Posterior vena cava (tissue), 2 donors: ENCODE measurements at regions not wholly inside any gene's neighbourhood (a gene's known extent, or its start where the extent isn't known, plus 50 kb on each side); places are given as distances from the start of the nearest gene placed in this dataset.

Source experiments
- DNase-seq: peaks from one replicate; pipeline ENCODE4 v3.0.0-alpha.2; 2020; ENCODE audit warnings: low spot score
- intact Hi-C, 2 donors: fragments of 100-400 bp; cut with DNase I; formaldehyde crosslinking; loops; one replicate each; pipeline versions ENCODE4 v1.14.1 to v1.14.2; 2022 to 2023
- donor health status: DM: yes; HTN: yes; CAD: no.
- donor health status: DM: yes; HTN: yes; CAD: no.

- intact Hi-C loops: no loop called here
- DNase-seq: peak; percentile 69
Observed at GRCh38 chr14:101202627-101203404, 299.3 kb upstream of the RTL1 start.

DNA sequence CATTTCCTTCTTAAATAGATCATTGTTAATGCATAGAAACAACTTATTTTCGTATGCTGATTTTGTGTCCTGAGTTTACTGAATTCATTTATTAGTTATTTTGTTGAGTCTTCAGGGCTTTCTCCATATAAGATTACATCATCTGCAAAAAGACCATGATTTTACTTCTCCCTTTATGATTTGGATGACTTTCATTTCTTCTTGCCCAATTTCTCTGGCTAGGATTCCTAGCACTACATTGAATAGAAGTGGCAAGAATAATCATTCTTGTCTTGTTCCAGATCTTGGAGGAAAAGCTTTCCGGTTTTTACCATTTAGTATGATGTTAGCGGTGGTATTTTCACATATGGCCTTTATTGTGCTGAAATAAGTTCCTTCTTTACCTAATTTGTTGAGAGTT is 303.0 kb upstream of the RTL1 start:
- DNase-seq: no peak
- intact Hi-C loops: no loop called here

- intact Hi-C loops: no loop called here
- no peak for DNase-seq
Observed at GRCh38 chr14:101207041-101207440, 303.5 kb upstream of the RTL1 start.

- no peak for DNase-seq
- intact Hi-C loops: no loop called here
Observed at GRCh38 chr14:101207897-101208296, 304.4 kb upstream of the RTL1 start.

- DNase-seq: no peak
- intact Hi-C loops: no loop called here
Observed at GRCh38 chr14:101209594-101209993, 306.1 kb upstream of the RTL1 start.

GRCh38 chr14:101215266-101215665 is 311.7 kb upstream of the RTL1 start:
- peak; percentile 24 for DNase-seq
- intact Hi-C loops: no loop called here

- peak; percentile 41 for DNase-seq
Observed at GRCh38 chr14:101215927-101216326, 312.4 kb upstream of the RTL1 start.

GRCh38 chr14:101216366-101217079 is 313.0 kb upstream of the RTL1 start:
- intact Hi-C loops: no loop called here
- peak; percentile 7 for DNase-seq

More at GRCh38 chr14:101215927-101216326, 312.4 kb upstream of the RTL1 start:
- intact Hi-C loops: no loop called here

DNA sequence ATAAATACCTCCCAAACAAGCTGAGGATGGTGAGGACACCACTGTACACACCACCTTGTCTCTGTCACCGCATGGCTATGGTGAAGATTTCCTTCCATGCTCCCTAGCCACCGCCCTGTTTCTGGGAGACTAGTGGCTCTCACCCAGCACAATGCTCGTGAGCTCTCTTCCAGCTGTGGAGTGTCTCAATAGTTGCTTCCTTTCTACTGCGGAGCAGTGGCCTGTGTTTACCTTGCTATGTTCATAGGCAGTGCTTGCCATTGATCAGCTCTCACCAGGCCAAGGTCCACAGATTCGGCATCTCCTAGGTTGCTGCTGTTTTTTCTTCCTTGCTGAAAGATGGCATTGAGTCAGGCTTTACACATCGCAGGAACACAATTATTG is 313.6 kb upstream of the RTL1 start:
- peak; percentile 36 for DNase-seq

DNA sequence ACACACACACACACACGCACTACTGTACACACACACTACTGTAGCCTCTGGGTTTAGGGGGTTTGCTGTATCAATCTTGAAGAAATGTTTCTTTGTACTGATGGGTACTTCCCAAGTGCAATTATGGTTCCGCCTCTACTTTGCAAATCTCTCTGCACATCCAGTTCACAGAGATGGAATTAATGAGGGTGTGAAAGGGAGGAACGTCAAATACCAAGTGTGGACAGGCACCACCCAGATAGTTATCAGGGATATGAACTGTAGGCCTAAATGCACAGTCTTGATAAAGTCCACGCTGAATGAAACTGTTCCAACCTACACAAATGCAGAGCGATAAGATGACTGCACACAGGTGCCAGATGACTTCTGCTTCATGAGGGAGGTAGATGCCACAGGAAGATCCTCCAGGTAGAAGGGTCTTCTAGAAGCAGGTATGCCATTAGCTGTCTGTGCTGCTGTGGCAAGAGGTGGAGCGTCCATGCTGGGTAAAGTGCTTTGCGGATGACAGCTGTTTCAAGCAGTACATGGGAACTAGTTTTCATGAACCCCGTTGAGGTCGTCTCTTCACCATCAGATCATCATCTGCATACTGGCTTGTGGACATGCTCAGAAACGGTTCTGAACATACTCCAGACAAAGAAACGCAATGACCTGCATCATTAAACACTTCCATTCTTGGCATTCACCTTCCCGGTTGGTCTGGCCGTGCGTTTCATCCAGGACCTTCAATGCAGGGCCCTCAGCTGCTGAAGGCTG is 314.3 kb upstream of the RTL1 start:
- intact Hi-C loops: no loop called here
- DNase-seq: peak; percentile 38

More for the DNA sequence above, 313.6 kb upstream of the RTL1 start:
- intact Hi-C loops: no loop called here

DNA sequence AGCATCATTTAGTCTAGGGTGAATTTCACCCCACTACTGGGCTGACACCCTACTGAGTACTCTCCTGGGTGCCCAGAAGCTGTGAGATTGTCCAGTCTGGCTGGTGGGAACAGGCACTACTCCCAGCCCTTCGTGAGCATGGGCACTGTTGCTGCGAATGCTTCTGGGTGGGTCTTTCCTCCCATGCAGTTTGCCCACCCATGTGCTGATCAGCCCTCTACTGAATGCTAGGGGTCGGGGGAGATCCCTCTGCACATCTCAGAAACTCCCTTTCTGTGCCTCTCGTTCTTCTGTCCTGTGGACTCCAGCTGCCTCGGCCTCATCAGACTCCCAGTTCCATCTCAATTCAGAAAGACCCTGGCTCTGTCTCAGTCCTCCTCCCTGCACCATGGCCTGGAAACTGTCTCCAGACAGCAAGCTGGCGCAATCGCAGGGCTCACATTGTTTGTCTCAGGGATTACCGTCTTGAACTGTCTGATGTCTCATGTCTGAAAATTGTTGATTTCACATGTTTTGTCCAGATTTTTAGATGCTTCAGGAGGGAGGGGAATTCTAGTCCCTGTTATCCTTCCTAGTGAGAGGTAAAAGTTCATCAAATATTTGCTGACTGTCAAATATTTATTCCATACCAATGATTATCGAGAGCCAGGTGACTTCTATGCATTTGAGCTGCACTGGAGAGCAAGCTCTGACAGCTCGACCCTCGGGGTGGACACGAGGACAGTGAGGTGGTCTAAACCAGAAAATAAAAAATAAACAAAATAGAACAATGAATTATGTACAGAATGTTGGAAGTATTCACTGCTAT is 316.6 kb upstream of the RTL1 start:
- intact Hi-C loops: no loop called here

DNA sequence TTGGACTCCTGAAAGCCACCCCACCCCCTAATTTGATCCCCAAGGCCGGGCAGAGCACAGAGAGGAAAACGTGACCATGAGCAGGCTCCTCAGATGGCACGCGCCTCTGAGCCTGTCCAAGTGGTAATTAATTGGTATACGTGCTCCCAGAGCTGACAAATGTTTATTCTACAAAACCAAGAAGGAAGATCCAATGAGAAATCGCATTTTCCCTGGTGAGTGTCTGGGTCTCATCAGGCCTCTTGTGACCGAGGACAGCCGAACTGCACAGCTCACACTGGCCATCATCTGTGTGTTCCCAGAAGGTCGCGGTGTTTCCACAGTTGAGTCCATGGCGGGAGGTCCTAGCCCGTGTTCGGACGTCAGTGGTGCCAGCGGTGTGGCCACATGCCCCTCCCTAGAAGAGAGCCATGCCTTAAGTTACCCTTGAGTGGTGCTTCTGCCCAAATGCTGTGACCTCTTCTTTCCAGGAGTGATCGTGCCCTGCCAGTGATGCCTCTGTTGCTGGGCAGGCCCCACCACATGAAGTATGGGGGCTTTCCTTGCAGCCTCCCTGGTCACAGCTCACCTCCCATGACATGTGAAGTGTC is 317.5 kb upstream of the RTL1 start:
- intact Hi-C loops: no loop called here
- peak; percentile 37 for DNase-seq

More for the DNA sequence above, 316.6 kb upstream of the RTL1 start:
- DNase-seq: peak; percentile 18

DNA sequence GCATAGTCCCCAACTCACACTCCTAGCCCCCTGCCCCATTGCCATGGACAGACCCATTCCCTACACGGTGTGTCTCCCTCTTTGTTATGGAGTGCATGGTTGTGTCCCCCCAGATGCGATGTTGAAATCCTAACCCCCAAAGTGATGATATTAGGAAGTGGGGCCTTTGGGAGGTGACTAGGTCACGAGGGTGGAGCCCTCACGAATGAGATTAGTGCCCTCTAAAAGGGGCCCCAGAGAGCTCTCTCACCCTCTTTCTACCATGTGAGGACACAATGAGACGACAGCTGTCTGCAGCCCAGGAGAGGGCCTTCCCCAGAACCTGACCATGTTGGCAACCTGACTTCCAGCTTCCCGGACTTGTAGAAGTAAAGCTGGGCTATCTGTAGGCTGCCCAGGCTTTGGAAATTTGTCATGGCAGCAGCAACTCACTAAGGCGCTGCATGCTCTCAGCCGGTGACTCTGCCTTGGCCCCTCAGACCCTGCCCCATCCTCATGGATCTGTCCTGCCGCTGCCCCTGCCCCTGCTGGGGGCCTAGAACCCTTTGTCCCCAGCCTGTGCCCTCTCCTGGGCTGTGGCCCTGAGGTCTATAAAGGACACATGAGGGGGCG is 318.1 kb upstream of the RTL1 start:
- intact Hi-C loops: no loop called here
- peak; percentile 43 for DNase-seq

GRCh38 chr14:101222362-101223070 is 319.0 kb upstream of the RTL1 start:
- intact Hi-C loops: no loop called here
- DNase-seq: peak; percentile 14

GRCh38 chr14:101223127-101223526 is 319.6 kb upstream of the RTL1 start:
- peak; percentile 41 for DNase-seq
- intact Hi-C loops: no loop called here

DNA sequence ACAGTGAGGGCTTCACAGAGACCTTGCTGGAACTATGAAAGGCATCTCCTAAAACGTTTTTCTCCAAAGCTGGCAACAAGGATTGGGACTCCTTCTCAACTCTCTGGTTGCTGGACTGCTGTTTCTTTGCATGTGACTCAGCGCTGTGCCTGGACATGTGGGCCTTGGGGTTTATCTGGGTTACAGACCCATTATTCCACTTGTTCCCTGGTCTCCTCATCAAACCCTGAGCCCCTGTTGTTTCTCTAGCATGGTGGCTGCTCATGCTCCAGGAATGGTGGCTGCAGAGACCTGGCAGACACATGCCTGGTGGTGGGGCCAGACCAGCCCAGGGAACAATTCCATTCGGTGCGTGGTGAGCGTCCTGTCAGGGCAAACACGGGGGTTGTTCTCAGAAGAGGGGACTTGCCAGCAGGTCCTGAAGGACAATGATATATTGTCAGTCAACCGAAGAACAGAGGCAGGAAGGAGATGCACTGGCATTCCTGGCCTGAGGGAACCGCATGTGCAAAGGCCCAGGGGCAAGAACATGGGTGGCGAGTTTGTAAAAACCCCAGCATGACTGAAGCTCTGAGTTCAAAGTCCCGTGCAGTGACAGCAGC is 320.1 kb upstream of the RTL1 start:
- intact Hi-C loops: no loop called here
- peak; percentile 35 for DNase-seq

GRCh38 chr14:101224356-101225156 is 321.0 kb upstream of the RTL1 start:
- intact Hi-C loops: no loop called here
- DNase-seq: peak; percentile 46
